ENCODE measurements at regions not wholly inside any gene's neighbourhood (a gene's known extent, or its start where the extent isn't known, plus 50 kb on each side); places are given as distances from the start of the nearest gene placed in this dataset.
"Not testable (repeated sequence)": the region's sequence is repeated elsewhere in the genome, so short reads cannot be mapped to it uniquely, and the experiment has no call there.

GRCh38 chr10:33489501-33490176 is 155.2 kb upstream of the NRP1 start:
- DNase-seq, result no peak

- no peak for DNase-seq
These were observed 152.7 kb upstream of the NRP1 start for GRCh38 chr10:33487014-33487776.

DNA sequence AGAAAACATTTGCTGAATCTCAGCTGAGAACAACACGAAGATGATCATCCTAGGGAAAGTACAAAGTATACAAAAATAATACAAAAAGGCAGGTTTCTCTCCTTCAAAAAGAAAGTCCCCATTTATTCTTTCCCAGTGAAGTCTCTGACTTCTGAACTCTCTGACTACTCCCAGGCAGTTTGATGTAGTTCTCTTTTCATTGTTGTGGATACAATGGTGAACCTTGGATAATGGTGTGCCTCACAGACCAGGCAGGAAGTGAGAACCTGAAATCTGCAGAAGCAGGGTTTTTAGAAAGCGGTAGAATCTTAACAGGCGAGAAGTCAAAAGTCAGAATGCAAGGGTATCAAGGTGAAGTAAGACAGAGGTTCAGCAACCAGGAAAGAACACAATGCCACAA is 150.8 kb upstream of the NRP1 start:
- DNase-seq, result no peak

DNA sequence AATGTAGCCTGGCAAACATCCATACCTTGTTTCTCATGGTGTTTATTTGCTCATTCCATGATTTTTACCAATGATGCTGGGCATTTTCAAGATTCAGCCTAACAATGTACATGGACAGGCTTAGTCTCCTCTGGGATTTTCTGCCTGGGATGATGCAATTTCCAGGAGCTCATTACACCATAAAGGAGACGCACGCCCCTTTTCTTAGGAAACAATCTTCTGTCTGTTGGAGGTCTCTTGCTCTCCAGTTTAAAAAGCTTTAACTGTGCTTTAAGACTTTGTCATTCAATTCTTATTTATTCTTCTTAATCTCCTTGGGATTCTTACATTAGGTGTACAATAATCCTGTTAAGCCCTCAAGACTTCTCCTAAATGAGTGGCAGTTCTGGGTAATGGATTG is 150.3 kb upstream of the NRP1 start:
- no peak for DNase-seq

GRCh38 chr10:33483816-33484190 is 149.3 kb upstream of the NRP1 start:
- DNase-seq, result no peak

DNA sequence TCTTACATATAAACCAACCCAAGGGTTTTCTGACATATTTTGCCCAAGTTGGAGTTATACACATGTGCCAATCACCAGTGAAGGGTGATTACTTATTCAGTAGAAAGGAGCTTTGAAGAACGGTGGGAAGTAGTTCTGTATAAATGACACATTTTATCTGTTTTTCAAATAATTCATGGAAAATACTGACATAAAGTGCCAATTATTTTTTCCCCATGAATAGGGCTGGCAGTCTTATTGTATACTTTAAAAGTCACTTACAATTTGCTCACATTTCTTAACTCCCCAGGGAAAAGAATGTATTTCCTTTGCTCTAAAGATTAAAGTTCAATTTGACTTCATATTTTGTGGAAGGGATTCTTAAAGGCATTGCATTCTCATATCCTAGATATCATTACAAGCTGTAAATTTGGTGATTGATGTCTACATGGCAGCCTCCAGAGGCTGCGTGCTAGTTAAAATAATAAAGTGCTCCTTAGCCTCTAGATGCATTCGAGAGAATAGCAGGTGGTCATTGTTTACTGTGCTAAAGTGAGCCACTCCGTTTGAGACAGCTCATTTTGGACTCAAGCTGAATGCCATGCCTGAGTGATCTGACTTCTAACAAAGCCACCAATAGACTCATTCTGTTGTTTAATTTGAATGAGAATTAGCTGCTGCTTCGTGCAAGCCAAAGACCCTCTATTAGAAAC is 148.8 kb upstream of the NRP1 start:
- DNase-seq, result no peak

- DNase-seq, result no peak
These were observed 148.0 kb upstream of the NRP1 start for GRCh38 chr10:33482486-33482885.

DNA sequence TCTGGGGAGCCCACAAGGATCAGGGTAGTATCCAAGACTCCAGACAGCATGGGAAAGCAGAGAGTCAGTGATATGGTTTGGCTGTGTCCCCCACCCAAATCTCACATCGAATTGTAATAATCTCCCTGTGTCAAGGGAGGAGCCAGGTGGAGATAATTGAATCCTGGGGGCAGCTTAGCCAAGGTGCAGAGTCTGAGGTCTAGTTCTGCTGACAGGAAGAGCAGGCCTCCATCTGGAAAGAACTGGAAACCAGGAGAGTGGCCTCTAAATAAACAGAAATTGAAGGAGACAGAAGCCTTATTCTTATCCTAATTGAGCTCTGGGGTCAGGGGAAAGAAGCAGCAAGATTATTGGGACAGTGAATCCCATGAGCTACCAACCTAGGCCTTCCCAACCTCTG is 146.7 kb upstream of the NRP1 start:
- no peak for DNase-seq

DNA sequence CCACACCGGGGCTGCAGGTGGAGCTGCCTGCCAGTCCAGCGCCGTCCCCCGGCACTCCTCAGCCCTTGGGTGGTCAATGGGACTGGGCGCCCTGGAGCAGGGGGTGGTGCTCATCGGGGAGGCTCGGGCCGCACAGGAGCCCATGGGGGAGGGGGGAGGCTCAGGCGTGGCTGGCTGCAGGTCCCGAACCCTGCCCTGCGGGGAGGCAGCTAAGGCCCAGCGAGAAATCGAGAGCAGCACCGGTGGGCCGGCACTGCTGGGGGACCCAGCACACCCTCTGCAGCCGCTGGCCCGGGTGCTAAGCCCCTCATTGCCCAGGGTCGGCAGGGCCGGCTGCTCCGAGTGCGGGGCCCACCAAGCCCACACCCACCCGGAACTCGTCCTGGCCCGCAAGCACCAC is 145.9 kb upstream of the NRP1 start:
- DNase-seq, result not testable (repeated sequence)

DNA sequence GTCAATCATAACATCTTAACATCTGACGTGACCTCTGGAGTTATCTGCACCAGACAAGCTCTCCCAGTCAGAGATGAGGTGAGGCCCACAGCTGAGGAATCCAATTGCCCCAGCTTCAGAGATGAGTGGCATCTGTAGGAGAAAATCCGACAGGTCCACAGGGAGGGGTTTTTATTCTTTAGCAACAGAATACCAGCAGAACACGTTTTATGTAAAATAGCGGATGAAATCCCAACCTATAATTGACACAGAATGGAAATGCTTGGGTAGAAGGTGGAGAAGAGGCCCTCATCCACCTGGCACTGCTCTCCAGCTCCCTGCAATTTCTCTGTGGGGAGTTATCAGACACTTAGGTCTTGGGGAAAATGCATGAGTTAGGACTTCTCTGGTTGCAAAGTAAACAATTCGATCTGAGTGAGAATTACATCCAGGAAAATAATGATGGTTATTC is 144.2 kb upstream of the NRP1 start:
- DNase-seq, result no peak

- no peak for DNase-seq
These were observed 143.7 kb upstream of the NRP1 start for GRCh38 chr10:33478089-33478674.

GRCh38 chr10:33477291-33478088 is 143.0 kb upstream of the NRP1 start:
- no peak for DNase-seq

DNA sequence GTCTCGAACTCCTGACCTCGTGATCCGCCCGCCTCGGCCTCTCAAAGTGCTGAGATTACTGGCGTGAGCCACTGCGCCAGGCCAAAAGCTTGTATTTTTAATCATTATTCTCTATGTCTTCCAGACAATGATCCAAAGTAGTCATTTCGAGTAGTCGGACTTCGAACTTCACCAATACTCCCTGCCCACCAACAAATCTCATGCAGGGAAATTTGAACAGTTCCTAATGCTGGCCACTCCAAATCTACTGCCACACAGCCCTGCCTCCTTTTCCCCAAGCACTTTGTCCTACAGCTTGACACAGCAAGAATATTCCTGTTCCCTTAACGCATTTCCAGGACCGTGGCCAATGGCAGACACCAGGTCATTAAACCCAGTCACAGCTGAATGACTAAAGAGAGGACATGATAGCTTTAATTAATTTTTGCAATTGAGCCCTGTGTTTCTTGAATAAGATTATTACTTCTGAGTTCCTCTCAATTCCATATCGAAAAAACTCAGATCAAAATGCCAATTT is 142.3 kb upstream of the NRP1 start:
- DNase-seq, result no peak

- DNase-seq, result no peak
These were observed 139.2 kb upstream of the NRP1 start for GRCh38 chr10:33473688-33474087.

- DNase-seq, result not testable (repeated sequence)
These were observed 133.5 kb upstream of the NRP1 start for GRCh38 chr10:33468006-33468405.

DNA sequence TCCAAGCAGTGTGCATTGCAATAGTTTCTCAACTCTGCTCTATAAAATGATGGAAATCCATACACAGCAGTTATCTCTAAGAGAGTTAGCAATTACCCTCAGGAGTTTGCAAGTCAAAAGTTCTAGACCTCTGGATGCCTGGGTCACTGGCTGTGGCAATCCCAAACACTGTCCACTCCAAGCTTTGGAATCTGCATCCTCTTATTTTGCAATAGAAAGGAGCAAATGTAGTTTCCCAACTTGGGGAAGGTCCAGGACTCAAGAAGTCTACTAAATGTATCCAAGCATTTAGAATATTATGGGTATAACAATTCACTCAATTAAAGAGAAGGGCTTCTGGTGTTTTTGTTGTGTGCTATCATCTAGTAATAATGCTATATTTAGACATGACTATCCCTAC is 131.3 kb upstream of the NRP1 start:
- no peak for DNase-seq

DNA sequence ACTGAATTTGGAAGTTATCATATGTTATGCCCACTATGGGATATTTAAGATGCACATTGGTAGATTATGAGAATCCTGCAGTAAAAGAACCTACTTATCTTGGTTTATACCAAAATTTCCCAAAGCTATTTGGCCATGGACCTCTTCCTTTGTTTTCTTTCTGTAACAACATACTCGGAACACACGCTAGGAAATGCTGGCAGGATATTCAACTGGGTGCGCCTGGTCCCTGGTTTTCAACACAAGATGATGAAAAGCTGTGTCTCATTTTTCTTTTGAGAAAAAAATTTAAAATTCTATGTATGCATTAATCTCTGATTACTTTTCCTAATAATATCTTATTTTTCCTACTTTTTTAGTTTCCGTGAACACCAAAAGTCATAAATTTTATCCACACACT is 128.5 kb upstream of the NRP1 start:
- no peak for DNase-seq

DNA sequence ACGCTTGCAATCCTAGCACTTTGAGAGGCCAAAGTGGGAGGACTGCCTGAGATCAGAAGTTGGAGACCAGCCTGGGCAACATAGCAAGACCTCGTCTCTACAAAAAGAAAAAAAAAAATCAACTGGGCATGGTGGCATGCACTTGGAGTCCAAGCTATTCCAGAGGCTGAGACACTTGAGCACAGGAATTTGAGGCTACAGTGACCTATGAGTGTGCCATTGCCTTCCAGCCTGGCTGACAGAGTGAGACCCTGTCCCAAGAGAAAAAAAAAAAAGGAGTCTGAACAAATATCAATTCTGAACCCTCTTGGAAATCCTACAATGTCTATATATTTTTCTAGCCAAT is 126.8 kb upstream of the NRP1 start:
- no peak for DNase-seq

- DNase-seq, result no peak
These were observed 126.2 kb upstream of the NRP1 start for GRCh38 chr10:33460505-33461294.

DNA sequence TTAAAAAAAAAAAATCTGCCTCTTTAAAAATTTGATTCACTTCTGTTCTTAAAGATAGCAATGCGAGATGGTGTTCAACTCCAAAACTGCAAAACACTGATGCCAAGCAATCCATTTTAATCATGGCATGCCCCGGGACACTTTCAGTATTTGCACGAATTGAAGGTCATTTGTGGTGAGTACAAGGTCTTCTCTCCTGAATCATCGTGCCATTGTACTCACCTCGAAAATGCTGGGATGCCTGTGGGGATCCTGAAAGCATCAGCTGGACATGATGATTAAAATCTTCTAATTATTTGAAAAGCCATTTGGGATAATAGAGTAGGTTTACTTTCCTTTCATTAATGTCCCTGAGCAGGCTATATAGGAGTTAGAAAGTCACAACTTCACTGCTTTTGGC is 125.1 kb upstream of the NRP1 start:
- no peak for DNase-seq

DNA sequence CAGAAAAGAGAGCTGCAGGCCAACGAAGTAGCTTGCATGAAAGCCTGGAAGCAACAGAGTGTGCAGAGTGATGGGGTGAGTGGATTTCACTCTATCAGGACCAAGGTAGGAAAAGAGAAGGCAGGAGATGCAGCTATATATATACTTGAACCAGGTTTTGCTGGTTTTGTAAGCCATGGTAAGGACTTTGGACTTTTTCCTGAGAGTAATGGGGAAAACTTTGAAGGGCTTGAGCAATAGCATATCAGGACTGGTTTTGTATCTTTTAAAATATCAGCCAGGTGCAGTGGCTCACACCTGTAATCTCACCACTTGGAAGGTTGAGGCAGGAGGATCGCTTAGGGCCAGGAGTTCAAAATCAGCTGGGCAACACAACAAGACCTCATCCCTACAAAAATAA is 120.6 kb upstream of the NRP1 start:
- no peak for DNase-seq

DNA sequence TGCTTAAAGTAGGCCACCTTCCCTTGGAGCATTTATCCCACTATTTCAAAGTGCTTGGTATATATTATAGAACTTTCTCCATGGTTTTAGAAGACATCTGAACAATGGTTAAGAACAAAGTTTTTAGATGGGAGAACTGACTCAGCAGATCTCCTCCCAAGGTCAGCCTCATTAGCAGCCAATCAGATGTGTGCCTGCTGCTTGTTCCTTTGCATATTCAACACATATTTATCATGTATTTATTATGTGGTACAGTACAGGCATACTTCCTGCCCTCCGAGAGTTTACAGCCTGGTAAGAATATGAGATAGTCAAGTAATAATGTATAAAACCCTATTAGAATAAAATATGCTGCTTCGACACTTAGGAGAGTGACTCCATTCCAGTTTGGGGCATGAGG is 120.1 kb upstream of the NRP1 start:
- DNase-seq, result no peak

All from bone marrow (tissue), 2 donors.